H1 (cell line): ENCODE measurements at regions not wholly inside any gene's neighbourhood (a gene's known extent, or its start where the extent isn't known, plus 50 kb on each side); places are given as distances from the start of the nearest gene placed in this dataset.

Experiments used
- CTCF ChIA-PET: fragments of 300-600 bp; sonication (Branson Sonifier 250); formaldehyde crosslinking; loops from one replicate; lab custom pipeline; 2021; ENCODE audit not compliant: partially characterized antibody; lab: Charles Lee
- POLR2A ChIA-PET: fragments of 300-600 bp; sonication (Branson Sonifier 250); formaldehyde crosslinking; loops from one replicate; lab custom pipeline; 2021; ENCODE audit warnings: inconsistent platforms; ENCODE audit not compliant: partially characterized antibody; lab: Charles Lee
- DNase-seq, 2 experiments: peaks; one replicate each; pipeline versions ENCODE4 v3.0.0 to v3.0.0-alpha.2; 2010 to 2022; ENCODE audit warnings: low spot score in 2 of 2, low read depth in 1 of 2, mixed read lengths in 1 of 2
- FAIRE-seq: peaks from 2 replicates; lab custom pipeline; 2011; peaks lifted over from hg19 to GRCh38; lab: Jason Lieb, UNC
- H2AFZ ChIP-seq: 2 replicates; pipeline ENCODE4 v1.8.1; 2012; ENCODE audit warnings: low read length, inconsistent platforms
- H2AK5ac ChIP-seq: 2 replicates; pipeline ENCODE4 v1.6.1; 2013; ENCODE audit warnings: low read depth, low read length
- H2BK120ac ChIP-seq: replicated peaks from 2 replicates; pipeline ENCODE3; 2013; ENCODE audit warnings: low read depth, low read length, inconsistent platforms
- H2BK12ac ChIP-seq: 2 replicates; pipeline ENCODE4 v1.6.1; 2013; ENCODE audit warnings: low read depth, low read length
- H2BK15ac ChIP-seq: 2 replicates; pipeline ENCODE4 v1.6.1; 2013; ENCODE audit warnings: low read length
- H2BK20ac ChIP-seq: 2 replicates; pipeline ENCODE4 v1.6.1; 2013; ENCODE audit warnings: low read length
- H2BK5ac ChIP-seq: 2 replicates; pipeline ENCODE4 v1.6.1; 2013; ENCODE audit warnings: low read depth, low read length
- H3K14ac ChIP-seq: 2 replicates; pipeline ENCODE4 v1.6.1; 2013; ENCODE audit warnings: inconsistent platforms; ENCODE audit not compliant: insufficient read length
- H3K18ac ChIP-seq: 2 replicates; pipeline ENCODE4 v1.6.1; 2013; ENCODE audit warnings: low read length; ENCODE audit errors: extremely low read depth
- H3K23ac ChIP-seq: 2 replicates; pipeline ENCODE4 v1.6.1; 2013; ENCODE audit warnings: inconsistent platforms; ENCODE audit not compliant: insufficient read length
- H3K23me2 ChIP-seq: 2 replicates; pipeline ENCODE4 v1.6.1; 2013; ENCODE audit warnings: low read depth, low read length
- H3K27ac ChIP-seq: 2 replicates; pipeline ENCODE4 v1.6.1; 2011; ENCODE audit warnings: low read depth, low read length, inconsistent platforms
- H3K27me3 ChIP-seq, 4 experiments: replicated peaks in 1 of 4; 1 replicate in 1 of 4; 2 replicates in 3 of 4; pipeline versions ENCODE4 v1.6.1 to v1.8.1; 2011 to 2013; ENCODE audit warnings: low read length in 3 of 4, mild to moderate bottlenecking in 3 of 4, inconsistent platforms in 2 of 4, mixed read lengths in 2 of 4, moderate library complexity in 1 of 4; ENCODE audit not compliant: control insufficient read depth in 3 of 4, insufficient read depth in 3 of 4; ENCODE audit errors: extremely low read depth in 1 of 4
- H3K36me3 ChIP-seq, 4 experiments: 2 replicates each; pipeline versions ENCODE4 v1.6.1 to v1.8.1; 2011 to 2013; ENCODE audit warnings: mild to moderate bottlenecking in 4 of 4, low read length in 3 of 4, moderate library complexity in 2 of 4, control low read depth in 1 of 4, inconsistent platforms in 1 of 4; ENCODE audit not compliant: insufficient read depth in 4 of 4, control insufficient read depth in 2 of 4
- H3K4ac ChIP-seq: replicated peaks from 2 replicates; pipeline ENCODE3; 2013; ENCODE audit warnings: low read length, low read depth, mixed read lengths, inconsistent platforms; ENCODE audit not compliant: insufficient read length
- H3K4me1 ChIP-seq, 4 experiments: replicated peaks in 1 of 4; 1 replicate in 1 of 4; 2 replicates in 3 of 4; pipeline versions ENCODE4 v1.6.1 to v1.8.1; 2011 to 2013; ENCODE audit warnings: low read length in 3 of 4, inconsistent platforms in 2 of 4, mixed read lengths in 1 of 4; ENCODE audit not compliant: insufficient read depth in 4 of 4, control insufficient read depth in 3 of 4
- H3K4me2 ChIP-seq, 2 experiments: 2 replicates each; pipeline versions ENCODE4 v1.6.1 to v1.8.1; 2011 to 2013; ENCODE audit warnings: low read depth in 2 of 2, low read length in 2 of 2, control low read depth in 1 of 2, inconsistent platforms in 1 of 2, mild to moderate bottlenecking in 1 of 2; ENCODE audit not compliant: insufficient read depth in 1 of 2
- H3K4me3 ChIP-seq, 4 experiments: fragments of 200-600, 300-600 bp in 1 of 4; sonication (generic), shearing (Covaris generic), sonication (Bioruptor Twin) in 1 of 4; 2 replicates each; pipeline versions ENCODE4 v1.5.1 to v1.8.1; 2011 to 2016; ENCODE audit warnings: low read length in 4 of 4, low read depth in 3 of 4, control low read depth in 2 of 4, inconsistent platforms in 2 of 4, mild to moderate bottlenecking in 2 of 4, mixed read lengths in 1 of 4, moderate library complexity in 1 of 4; ENCODE audit not compliant: insufficient read depth in 2 of 4; ENCODE audit errors: extremely low read depth in 1 of 4
- H3K56ac ChIP-seq: replicated peaks from 2 replicates; pipeline ENCODE3; 2013; ENCODE audit warnings: low read depth, mild to moderate bottlenecking, mixed read lengths, low read length, inconsistent platforms; ENCODE audit not compliant: insufficient read length
- H3K79me1 ChIP-seq: 2 replicates; pipeline ENCODE4 v1.6.1; 2013; ENCODE audit warnings: low read depth, low read length, control low read depth
- H3K79me2 ChIP-seq, 2 experiments: 2 replicates each; pipeline versions ENCODE4 v1.6.1 to v1.8.1; 2012 to 2013; ENCODE audit warnings: low read length in 2 of 2, mild to moderate bottlenecking in 2 of 2, inconsistent platforms in 1 of 2; ENCODE audit not compliant: insufficient read depth in 2 of 2, control insufficient read depth in 1 of 2
- H3K9ac ChIP-seq, 4 experiments: replicated peaks in 1 of 4; 1 replicate in 1 of 4; 2 replicates in 3 of 4; pipeline versions ENCODE4 v1.6.1 to v1.8.1; 2011 to 2013; ENCODE audit warnings: low read depth in 3 of 4, low read length in 3 of 4, control low read depth in 2 of 4, mild to moderate bottlenecking in 2 of 4, moderate library complexity in 2 of 4, inconsistent platforms in 1 of 4; ENCODE audit errors: extremely low read depth in 1 of 4
- H3K9me3 ChIP-seq, 2 experiments: 2 replicates each; pipeline versions ENCODE4 v1.6.1 to v1.8.1; 2012 to 2013; ENCODE audit warnings: mild to moderate bottlenecking in 2 of 2, moderate library complexity in 2 of 2, control low read depth in 1 of 2, inconsistent platforms in 1 of 2, low read depth in 1 of 2, low read length in 1 of 2, mixed read lengths in 1 of 2; ENCODE audit not compliant: insufficient read depth in 2 of 2
- H4K20me1 ChIP-seq, 2 experiments: replicated peaks in 1 of 2; 2 replicates each; pipeline versions ENCODE3 to v1.8.1; 2011 to 2013; ENCODE audit warnings: inconsistent platforms in 2 of 2, low read length in 2 of 2, mild to moderate bottlenecking in 1 of 2; ENCODE audit not compliant: insufficient read depth in 2 of 2, control insufficient read depth in 1 of 2
- H4K5ac ChIP-seq: 2 replicates; pipeline ENCODE4 v1.6.1; 2013; ENCODE audit warnings: low read length, low read depth, mixed read lengths, inconsistent platforms; ENCODE audit not compliant: insufficient read length
- H4K8ac ChIP-seq: 2 replicates; pipeline ENCODE4 v1.8.0; 2013; ENCODE audit warnings: mild to moderate bottlenecking, moderate library complexity, low read length, inconsistent platforms; ENCODE audit not compliant: insufficient read depth; ENCODE audit errors: extremely low read depth
- H4K91ac ChIP-seq: replicated peaks from 2 replicates; pipeline ENCODE3; 2013; ENCODE audit warnings: low read length, mixed read lengths, inconsistent platforms; ENCODE audit not compliant: insufficient read length
- ASH2L ChIP-seq: fragments of 200-600, 300-600 bp; sonication (generic); IDR thresholded peaks from one replicate; pipeline ENCODE4 v1.7.1; 2017; ENCODE audit warnings: low read length
- CHD2 ChIP-seq: IDR thresholded peaks from 2 replicates; pipeline ENCODE4 v1.6.1; 2012; ENCODE audit warnings: low read length, improper control_type of control experiment
- CTBP2 ChIP-seq: IDR thresholded peaks from 2 replicates; pipeline ENCODE4 v1.7.0; 2011; ENCODE audit warnings: borderline replicate concordance, mild to moderate bottlenecking, moderate library complexity, mixed read lengths, low read length; ENCODE audit not compliant: insufficient read depth, insufficient read length
- HDAC6 ChIP-seq: IDR thresholded peaks from one replicate; pipeline ENCODE4 v1.7.1; 2012; ENCODE audit warnings: low read depth, mild to moderate bottlenecking, inconsistent platforms, low read length, moderate library complexity
- PHF8 ChIP-seq: fragments of 200-600 bp; sonication (generic); conservative IDR thresholded peaks from 2 replicates; pipeline ENCODE4 v1.7.1; 2012; ENCODE audit warnings: low read depth, mild to moderate bottlenecking, inconsistent platforms, low read length, moderate library complexity
- SRF ChIP-seq: IDR thresholded peaks from 2 replicates; pipeline ENCODE4 v1.6.1; 2011; ENCODE audit warnings: mild to moderate bottlenecking, low read depth, low read length, moderate library complexity
- SUZ12 ChIP-seq: fragments of 200-600 bp; sonication (generic); IDR thresholded peaks from 2 replicates; pipeline ENCODE4 v1.6.1; 2012; ENCODE audit warnings: mild to moderate bottlenecking, inconsistent platforms, low read length, moderate library complexity, mixed read lengths
- TCF12 ChIP-seq: IDR thresholded peaks from 2 replicates; pipeline ENCODE4 v1.6.1; 2011; ENCODE audit warnings: low read depth, mild to moderate bottlenecking, low read length
- ZNF274 ChIP-seq: IDR thresholded peaks from 2 replicates; pipeline ENCODE4 v1.7.0; 2012; ENCODE audit warnings: low read length, borderline replicate concordance; ENCODE audit errors: extremely low read depth
- WGBS, 2 experiments: shearing (Covaris generic) in 1 of 2; methylation state at CpG; one replicate each; pipeline versions ENCODE4 v1.1.6 to v1.1.7; 2013 to 2015; ENCODE audit warnings: low lambda C conversion rate in 2 of 2, mixed read lengths in 2 of 2, inconsistent platforms in 1 of 2, low coverage in 1 of 2, missing lambda C conversion rate in 1 of 2; ENCODE audit not compliant: insufficient replicate concordance in 2 of 2, insufficient coverage in 1 of 2, insufficient read length in 1 of 2; ENCODE audit errors: extremely low coverage in 1 of 2, missing lambda C conversion rate in 1 of 2; 5-methylcytosine and 5-hydroxymethylcytosine counted together

- H3K79me1 ChIP-seq: no peaks in the 10 kb centered on the region
- ChIA-PET CTCF (interaction anchor here (1.0 kb wide), 1 partner anchor 31 kb away, joined by 3 read pairs; no protein-coding TSS in a partner anchor), POLR2A (no interaction called here)
- DNase-seq (no peak), FAIRE-seq (no peak)
- H3K4ac ChIP-seq: no peak overlapping the region
- no peak overlapping the region for H3K56ac ChIP-seq
- H2AK5ac ChIP-seq: no peak overlapping the region
- H4K91ac ChIP-seq: no peak overlapping the region
- no peak overlapping the region for H4K8ac ChIP-seq
- no peak overlapping the region for H2BK20ac ChIP-seq
- WGBS, 2 experiments: 58% methylated on average over 4 of the region's 4 CpGs; no CpG with 5 or more reads in 1 of the 2 experiments
- H3K14ac ChIP-seq: no peak overlapping the region
- no peak overlapping the region for H3K9ac ChIP-seq
- no peak overlapping the region for H3K23ac ChIP-seq
- no peak overlapping the region for H4K5ac ChIP-seq
- no peak overlapping the region for H3K4me3 ChIP-seq
- H3K18ac ChIP-seq: no peak overlapping the region
- no peaks in the 10 kb centered on the region; the same call in 1 of the 2 replicates for H3K23me2 ChIP-seq
- H2AFZ ChIP-seq: no peak overlapping the region
- H2BK15ac ChIP-seq: no peak overlapping the region
- H2BK120ac ChIP-seq: no peak overlapping the region
- no peaks in the 10 kb centered on the region; a peak in 1 of 7 replicates for H3K27me3 ChIP-seq
- no peaks in the 10 kb centered on the region for H3K36me3 ChIP-seq
- peaks cover 6 to 12% of the 10 kb centered on the region in 2 experiments; a peak in 3 of 4 replicates for H3K9me3 ChIP-seq
- H3K4me2 ChIP-seq: no peak overlapping the region
- H2BK5ac ChIP-seq: no peak overlapping the region
- H3K79me2 ChIP-seq: no peaks in the 10 kb centered on the region
- H3K4me1 ChIP-seq: no peaks in the 10 kb centered on the region
- no peak overlapping the region for H3K27ac ChIP-seq
- no peak overlapping the region for H2BK12ac ChIP-seq
- H4K20me1 ChIP-seq: no peaks in the 10 kb centered on the region
- no peak for TF ChIP-seq ASH2L
- TF ChIP-seq CTBP2: no peak
- no peak for TF ChIP-seq CHD2
- no peak for TF ChIP-seq PHF8
- TF ChIP-seq TCF12: no peak
- no peak for TF ChIP-seq ZNF274
- TF ChIP-seq SRF: no peak
- no peak for TF ChIP-seq HDAC6
- no peak for TF ChIP-seq SUZ12
These were observed 97.8 kb downstream of the TNFAIP3 start for GRCh38 chr6:137964876-137965275.
